OCI-LY1 (cell line): ENCODE measurements at regions not wholly inside any gene's neighbourhood (a gene's known extent, or its start where the extent isn't known, plus 50 kb on each side); places are given as distances from the start of the nearest gene placed in this dataset.

Experiments
- H2AFZ ChIP-seq: fragments of 200-600 bp; sonication (generic), shearing (Covaris generic); 2 replicates; pipeline ENCODE4 v1.6.0; 2014; ENCODE audit warnings: antibody characterized with exemption, mild to moderate bottlenecking, low read length
- H3F3A ChIP-seq: fragments of 200-600 bp; sonication (generic), shearing (Covaris generic); 2 replicates; pipeline ENCODE4 v1.6.0; 2014; ENCODE audit warnings: mild to moderate bottlenecking, antibody characterized with exemption, low read length, moderate library complexity; ENCODE audit not compliant: insufficient read depth
- H3K27ac ChIP-seq: fragments of 200-600 bp; sonication (generic); 2 replicates; pipeline ENCODE4 v1.5.1; 2014; ENCODE audit warnings: low read length, mixed run types, mild to moderate bottlenecking, low read depth; ENCODE audit not compliant: poor library complexity, severe bottlenecking
- H3K27me3 ChIP-seq: fragments of 200-600 bp; sonication (generic); 2 replicates; pipeline ENCODE4 v1.6.0; 2014; ENCODE audit warnings: antibody characterized with exemption, mild to moderate bottlenecking, low read length, moderate library complexity; ENCODE audit not compliant: insufficient read depth
- H3K36me3 ChIP-seq: fragments of 200-600 bp; sonication (generic); 2 replicates; pipeline ENCODE4 v1.6.1; 2014; ENCODE audit warnings: mild to moderate bottlenecking, antibody characterized with exemption, low read length, moderate library complexity, mixed read lengths; ENCODE audit not compliant: insufficient read depth
- H3K4me1 ChIP-seq: fragments of 200-600 bp; sonication (generic); 2 replicates; pipeline ENCODE4 v1.5.1; 2014; ENCODE audit warnings: mild to moderate bottlenecking, low read length, moderate library complexity; ENCODE audit not compliant: insufficient read depth, severe bottlenecking
- H3K4me2 ChIP-seq: fragments of 200-600 bp; sonication (generic), shearing (Covaris generic); 2 replicates; pipeline ENCODE4 v1.6.1; 2014; ENCODE audit warnings: low read length
- H3K4me3 ChIP-seq: fragments of 200-600 bp; sonication (generic); 2 replicates; pipeline ENCODE4 v1.5.1; 2014; ENCODE audit warnings: low read length, low read depth, mild to moderate bottlenecking, mixed read lengths; ENCODE audit not compliant: poor library complexity, severe bottlenecking
- H3K79me2 ChIP-seq: fragments of 200-600 bp; shearing (Covaris generic); 2 replicates; pipeline ENCODE4 v1.6.1; 2016; ENCODE audit warnings: mixed run types, low read length, mixed read lengths; ENCODE audit not compliant: insufficient read depth
- H3K9ac ChIP-seq: fragments of 200-600 bp; sonication (generic), shearing (Covaris generic); 2 replicates; pipeline ENCODE4 v1.6.1; 2014; ENCODE audit warnings: mild to moderate bottlenecking, low read length, mixed read lengths
- H3K9me2 ChIP-seq: fragments of 200-600 bp; sonication (generic), shearing (Covaris generic); 2 replicates; pipeline ENCODE4 v1.6.1; 2014; ENCODE audit warnings: low read depth, mild to moderate bottlenecking, low read length, mixed read lengths
- H3K9me3 ChIP-seq: fragments of 200-600 bp; shearing (Covaris generic); 2 replicates; pipeline ENCODE4 v1.6.1; 2014; ENCODE audit warnings: low read length, mixed read lengths
- H4K20me1 ChIP-seq: fragments of 200-600 bp; sonication (generic), shearing (Covaris generic); 2 replicates; pipeline ENCODE4 v1.6.0; 2016; ENCODE audit warnings: mild to moderate bottlenecking, low read length; ENCODE audit not compliant: insufficient read depth
- CTCF ChIP-seq: fragments of 200-600 bp; sonication (generic), shearing (Covaris generic); IDR thresholded peaks from 2 replicates; pipeline ENCODE4 v1.5.1; 2017; ENCODE audit warnings: mild to moderate bottlenecking, antibody characterized with exemption, low read length, moderate library complexity, mixed read lengths
- EZH2 ChIP-seq: fragments of 200-600 bp; sonication (generic), shearing (Covaris generic); IDR thresholded peaks from 2 replicates; pipeline ENCODE4 v1.8.0; 2017; ENCODE audit warnings: borderline replicate concordance, mixed run types, mild to moderate bottlenecking, antibody characterized with exemption, low read length, moderate library complexity, mixed read lengths

- Histone ChIP-seq H3K9me3 (no peaks in the 10 kb centered on the region), H3K79me2 (no peaks in the 10 kb centered on the region), H3F3A (no peaks in the 10 kb centered on the region), H3K4me1 (no peaks in the 10 kb centered on the region), H3K9ac (no peak overlapping the region), H4K20me1 (no peaks in the 10 kb centered on the region), H3K27me3 (no peaks in the 10 kb centered on the region), H3K9me2 (no peaks in the 10 kb centered on the region), H3K4me3 (no peak overlapping the region), H3K36me3 (no peaks in the 10 kb centered on the region), H2AFZ (no peak overlapping the region), H3K27ac (no peak overlapping the region), H3K4me2 (no peak overlapping the region)
- TF ChIP-seq CTCF (no peak), EZH2 (no peak)
These were observed 510.0 kb downstream of the ANKRD7 start for GRCh38 chr7:118734541-118734940.

- Histone ChIP-seq H3K9ac (no peak overlapping the region), H2AFZ (no peak overlapping the region), H3K36me3 (no peaks in the 10 kb centered on the region), H3K27ac (no peak overlapping the region), H3K4me3 (no peak overlapping the region), H3F3A (no peaks in the 10 kb centered on the region), H3K4me1 (no peaks in the 10 kb centered on the region), H3K27me3 (no peaks in the 10 kb centered on the region), H4K20me1 (no peaks in the 10 kb centered on the region), H3K9me2 (no peaks in the 10 kb centered on the region), H3K9me3 (no peaks in the 10 kb centered on the region), H3K79me2 (no peaks in the 10 kb centered on the region), H3K4me2 (no peak overlapping the region)
- no peak for TF ChIP-seq CTCF
- no peak for TF ChIP-seq EZH2
These were observed 510.9 kb downstream of the ANKRD7 start for GRCh38 chr7:118735441-118735840.

- H3K27ac ChIP-seq: no peak overlapping the region
- H3K4me3 ChIP-seq: no peak overlapping the region
- H3K4me1 ChIP-seq: no peaks in the 10 kb centered on the region
- no peaks in the 10 kb centered on the region for H3K9me3 ChIP-seq
- H3K36me3 ChIP-seq: no peaks in the 10 kb centered on the region
- TF ChIP-seq CTCF: no peak
- no peak for TF ChIP-seq EZH2
- no peaks in the 10 kb centered on the region for H3K9me2 ChIP-seq
- no peak overlapping the region for H3K9ac ChIP-seq
- H3K4me2 ChIP-seq: no peak overlapping the region
- no peaks in the 10 kb centered on the region for H3F3A ChIP-seq
- no peak overlapping the region; the same call in 1 of the 2 replicates for H2AFZ ChIP-seq
- H3K79me2 ChIP-seq: no peaks in the 10 kb centered on the region
- H4K20me1 ChIP-seq: no peaks in the 10 kb centered on the region
- H3K27me3 ChIP-seq: no peaks in the 10 kb centered on the region
These were observed 513.4 kb downstream of the ANKRD7 start for GRCh38 chr7:118737935-118738334.
